ENCODE measurements at regions not wholly inside any gene's neighbourhood (a gene's known extent, or its start where the extent isn't known, plus 50 kb on each side); places are given as distances from the start of the nearest gene placed in this dataset.

DNA sequence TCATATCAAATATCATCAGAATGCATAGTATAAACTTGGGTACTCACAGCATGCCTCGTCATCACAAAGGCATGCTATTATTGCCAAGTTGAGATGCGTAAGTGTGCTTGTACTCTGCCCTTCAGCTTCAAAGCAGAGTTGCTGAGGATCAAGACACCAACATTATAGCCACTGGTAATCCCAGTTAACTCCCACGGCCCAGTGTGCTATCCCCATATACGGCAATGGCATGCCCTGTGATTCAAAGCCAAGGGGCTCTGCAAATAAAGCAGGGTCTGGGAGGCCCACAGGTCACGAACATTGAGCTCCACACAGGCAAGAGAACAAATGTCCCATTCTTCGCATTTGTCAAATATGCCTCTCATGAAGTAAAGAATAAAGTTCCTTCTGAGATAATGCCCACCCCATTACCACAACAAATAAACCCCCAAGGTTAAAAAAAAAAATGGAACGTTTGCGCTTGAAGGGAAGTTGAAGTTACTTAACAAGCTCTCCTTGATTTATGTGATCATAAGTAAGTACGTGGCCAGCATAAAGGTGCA lies 298.1 kb upstream of the NECTIN3 start:
- Histone ChIP-seq H3K9ac (ENCODE audit: insufficient read depth in 1 of 2, low read depth in 2 of 2, low read length in 2 of 2) (no peak overlapping the region), H3K4me2 (ENCODE audit: insufficient read depth, low read length) (no peak overlapping the region), H3K79me2 (ENCODE audit: control insufficient read depth, insufficient read depth, low read length) (no peaks in the 10 kb centered on the region), H2AFZ (ENCODE audit: low read depth, low read length) (no peak overlapping the region), H3K27ac (ENCODE audit: extremely low read depth, low read depth, low read length) (no peak overlapping the region), H3K27me3 (ENCODE audit: control insufficient read depth in 2 of 2, insufficient read depth in 2 of 2, low read length in 2 of 2) (no peaks in the 10 kb centered on the region), H3K36me3 (ENCODE audit: control insufficient read depth, insufficient read depth, low read length) (no peaks in the 10 kb centered on the region), H4K20me1 (replicated peaks; ENCODE audit: control insufficient read depth, insufficient read depth, low read length) (no peaks in the 10 kb centered on the region), H3K9me1 (ENCODE audit: control insufficient read depth, insufficient read depth, low read length) (no peaks in the 10 kb centered on the region), H3K9me3 (replicated peaks; ENCODE audit: control insufficient read depth, insufficient read depth, low read depth, low read length) (no peaks in the 10 kb centered on the region), H3K4me3 (no peak overlapping the region), H3K4me1 (replicated peaks in 1 of 2; ENCODE audit: control insufficient read depth in 2 of 2, insufficient read depth in 2 of 2, low read length in 2 of 2) (no peaks in the 10 kb centered on the region)
- in situ Hi-C loops (cut with MboI): no loop called here
- WGBS (ENCODE audit: insufficient coverage, low coverage, missing lambda C conversion rate): 0% methylated on average over 9 of the region's 9 CpGs
- ATAC-seq: no peak
- ChIA-PET CTCF (ENCODE audit: low intra/inter-chr PET ratio) (no interaction called here), POLR2A (no interaction called here)
- intact Hi-C loops (cut with micrococcal nuclease): no loop called here
- FAIRE-seq: no peak
- BruUV-seq (replicated peaks): no TSS peak
- DNase-seq (ENCODE audit: extremely low read depth in 1 of 4, low spot score in 3 of 4): no peak
- no peak for TF ChIP-seq ERF (CRISPR knock-in tag; IDR thresholded peaks at IDR 0.05)
- TF ChIP-seq C11orf30 (IDR thresholded peaks at IDR 0.05; ENCODE audit: low read depth): no peak
- no peak for TF ChIP-seq GATAD2B (IDR thresholded peaks at IDR 0.05; ENCODE audit: borderline replicate concordance)
- no peak for TF ChIP-seq SMAD3 (CRISPR knock-in tag; conservative IDR thresholded peaks at IDR 0.05)
- no peak for TF ChIP-seq MBD2 (IDR thresholded peaks at IDR 0.05; ENCODE audit: borderline replicate concordance, low read depth)
- TF ChIP-seq FOXA1 (IDR thresholded peaks at IDR 0.05; ENCODE audit: borderline replicate concordance): no peak
- TF ChIP-seq, protein P1, sequence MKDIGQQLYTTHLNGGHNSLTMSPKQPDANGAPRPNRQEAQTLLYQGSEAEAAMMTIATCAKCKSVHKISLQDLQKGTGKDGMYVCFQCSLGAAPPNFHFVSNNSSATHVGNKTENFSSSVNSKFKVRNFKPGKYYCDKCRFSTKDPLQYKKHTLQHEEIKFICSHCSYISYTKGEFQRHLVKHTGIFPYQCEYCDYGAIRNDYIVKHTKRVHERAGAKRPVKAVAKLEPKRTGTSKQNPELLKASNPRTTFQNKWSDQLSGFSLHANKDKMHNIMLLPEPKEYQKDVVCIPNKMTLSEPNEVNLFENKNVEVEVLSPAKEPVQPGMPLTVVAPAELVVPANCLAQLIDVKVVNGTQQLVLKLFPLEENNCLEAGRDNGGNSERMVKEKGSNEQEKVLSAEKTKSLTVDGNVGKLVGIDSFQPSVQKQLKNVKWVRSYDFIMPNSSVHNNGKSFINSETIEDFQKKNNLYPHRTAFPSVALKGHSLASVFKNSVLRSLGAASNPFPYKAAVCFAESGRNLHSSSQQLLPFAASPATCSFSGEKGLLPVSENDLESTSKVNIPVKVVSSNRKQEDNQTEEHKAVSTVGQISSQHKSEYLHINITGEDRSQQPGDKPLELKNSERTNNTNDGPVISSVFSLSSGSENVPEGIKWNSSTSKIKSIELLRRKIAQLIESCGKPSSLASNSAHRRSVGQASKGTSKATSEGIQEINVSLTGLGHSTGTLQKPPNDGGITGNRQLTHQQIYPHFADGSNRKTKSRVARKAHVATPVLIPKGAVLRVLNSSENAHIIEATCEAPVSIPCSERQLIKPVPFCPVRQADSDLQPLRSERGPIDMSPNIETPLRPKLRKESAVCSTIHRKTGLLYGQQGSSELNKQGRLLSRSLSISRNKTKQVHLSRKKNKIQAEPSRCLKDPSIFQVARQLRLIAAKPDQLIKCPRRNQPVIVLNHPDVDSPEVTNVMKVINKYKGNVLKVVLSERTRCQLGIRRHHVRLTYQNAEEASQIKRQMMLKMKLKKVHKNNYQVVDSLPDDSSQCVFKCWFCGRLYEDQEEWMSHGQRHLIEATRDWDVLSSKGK (CRISPR knock-in tag; IDR thresholded peaks at IDR 0.05): no peak
- TF ChIP-seq, protein P2, sequence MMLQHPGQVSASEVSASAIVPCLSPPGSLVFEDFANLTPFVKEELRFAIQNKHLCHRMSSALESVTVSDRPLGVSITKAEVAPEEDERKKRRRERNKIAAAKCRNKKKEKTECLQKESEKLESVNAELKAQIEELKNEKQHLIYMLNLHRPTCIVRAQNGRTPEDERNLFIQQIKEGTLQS (IDR thresholded peaks at IDR 0.05): no peak
- TF ChIP-seq, protein P2 (CRISPR knock-in tag; conservative IDR thresholded peaks at IDR 0.05): no peak
- TF ChIP-seq HLTF (IDR thresholded peaks at IDR 0.05): no peak
- TF ChIP-seq YY1 (IDR thresholded peaks at IDR 0.05; ENCODE audit: borderline replicate concordance in 1 of 3, control insufficient read depth in 1 of 3, extremely low read depth in 1 of 3, insufficient read depth in 3 of 3, insufficient read length in 1 of 3, insufficient replicate concordance in 2 of 3, low read depth in 1 of 3, low read length in 2 of 3): no peak
- TF ChIP-seq IFI16 (CRISPR knock-in tag; IDR thresholded peaks at IDR 0.05): no peak
- TF ChIP-seq RFX7 (CRISPR knock-in tag; IDR thresholded peaks at IDR 0.05): no peak
- TF ChIP-seq, protein P3, sequence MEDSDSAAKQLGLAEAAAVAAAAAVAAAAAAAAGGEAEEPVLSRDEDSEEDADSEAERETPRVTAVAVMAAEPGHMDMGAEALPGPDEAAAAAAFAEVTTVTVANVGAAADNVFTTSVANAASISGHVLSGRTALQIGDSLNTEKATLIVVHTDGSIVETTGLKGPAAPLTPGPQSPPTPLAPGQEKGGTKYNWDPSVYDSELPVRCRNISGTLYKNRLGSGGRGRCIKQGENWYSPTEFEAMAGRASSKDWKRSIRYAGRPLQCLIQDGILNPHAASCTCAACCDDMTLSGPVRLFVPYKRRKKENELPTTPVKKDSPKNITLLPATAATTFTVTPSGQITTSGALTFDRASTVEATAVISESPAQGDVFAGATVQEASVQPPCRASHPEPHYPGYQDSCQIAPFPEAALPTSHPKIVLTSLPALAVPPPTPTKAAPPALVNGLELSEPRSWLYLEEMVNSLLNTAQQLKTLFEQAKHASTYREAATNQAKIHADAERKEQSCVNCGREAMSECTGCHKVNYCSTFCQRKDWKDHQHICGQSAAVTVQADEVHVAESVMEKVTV (CRISPR knock-in tag; IDR thresholded peaks at IDR 0.05): no peak
- TF ChIP-seq, protein P4, sequence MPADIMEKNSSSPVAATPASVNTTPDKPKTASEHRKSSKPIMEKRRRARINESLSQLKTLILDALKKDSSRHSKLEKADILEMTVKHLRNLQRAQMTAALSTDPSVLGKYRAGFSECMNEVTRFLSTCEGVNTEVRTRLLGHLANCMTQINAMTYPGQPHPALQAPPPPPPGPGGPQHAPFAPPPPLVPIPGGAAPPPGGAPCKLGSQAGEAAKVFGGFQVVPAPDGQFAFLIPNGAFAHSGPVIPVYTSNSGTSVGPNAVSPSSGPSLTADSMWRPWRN (IDR thresholded peaks at IDR 0.05; ENCODE audit: low read depth): no peak

Measured in K562 (cell line).